H9 (cell line): ENCODE measurements at regions not wholly inside any gene's neighbourhood (a gene's known extent, or its start where the extent isn't known, plus 50 kb on each side); places are given as distances from the start of the nearest gene placed in this dataset.

Experiments used
- DNase-seq: peaks from one replicate; pipeline ENCODE4 v3.0.0-alpha.2; 2017
- H2AFZ ChIP-seq: one replicate; pipeline ENCODE4 v1.6.1; 2013; ENCODE audit warnings: mild to moderate bottlenecking, low read length, control low read depth, moderate library complexity
- H2AK5ac ChIP-seq: 2 replicates; pipeline ENCODE4 v1.6.1; 2013; ENCODE audit warnings: low read length, control low read depth, mixed read lengths; ENCODE audit not compliant: insufficient read length
- H2BK120ac ChIP-seq: one replicate; pipeline ENCODE4 v1.6.1; 2013; ENCODE audit warnings: low read depth, mild to moderate bottlenecking, low read length, control low read depth, inconsistent platforms; ENCODE audit not compliant: poor library complexity, severe bottlenecking
- H2BK12ac ChIP-seq: 2 replicates; pipeline ENCODE4 v1.6.1; 2013; ENCODE audit warnings: low read length, control low read depth, mixed read lengths, low read depth; ENCODE audit not compliant: insufficient read length
- H2BK15ac ChIP-seq: 2 replicates; pipeline ENCODE4 v1.6.1; 2013; ENCODE audit warnings: low read depth, low read length, control low read depth
- H2BK20ac ChIP-seq: one replicate; pipeline ENCODE4 v1.6.1; 2013; ENCODE audit warnings: low read depth, mild to moderate bottlenecking, low read length, control low read depth, inconsistent platforms; ENCODE audit not compliant: poor library complexity, severe bottlenecking
- H2BK5ac ChIP-seq: 2 replicates; pipeline ENCODE4 v1.6.1; 2013; ENCODE audit warnings: low read length, control low read depth, mixed read lengths; ENCODE audit not compliant: insufficient read length
- H3K14ac ChIP-seq: 2 replicates; pipeline ENCODE4 v1.6.1; 2013; ENCODE audit warnings: low read length, control low read depth; ENCODE audit not compliant: insufficient read depth
- H3K18ac ChIP-seq: 2 replicates; pipeline ENCODE4 v1.6.1; 2013; ENCODE audit warnings: low read depth, mild to moderate bottlenecking, mixed read lengths, low read length, control low read depth; ENCODE audit not compliant: insufficient read length
- H3K23ac ChIP-seq: 2 replicates; pipeline ENCODE4 v1.6.1; 2013; ENCODE audit warnings: low read length, control low read depth, mixed read lengths, low read depth; ENCODE audit not compliant: insufficient read length
- H3K23me2 ChIP-seq: 2 replicates; pipeline ENCODE4 v1.6.1; 2013; ENCODE audit warnings: low read depth, mild to moderate bottlenecking, mixed read lengths, low read length, control low read depth; ENCODE audit not compliant: insufficient read length, poor library complexity, severe bottlenecking
- H3K27ac ChIP-seq: 2 replicates; pipeline ENCODE4 v1.5.1; 2013; ENCODE audit warnings: low read length, control low read depth, mixed read lengths, low read depth; ENCODE audit not compliant: insufficient read length
- H3K27me3 ChIP-seq: 2 replicates; pipeline ENCODE4 v1.6.1; 2013; ENCODE audit warnings: low read length, control low read depth, inconsistent platforms; ENCODE audit not compliant: insufficient read depth
- H3K4ac ChIP-seq: 2 replicates; pipeline ENCODE4 v1.6.1; 2013; ENCODE audit warnings: low read depth, mild to moderate bottlenecking, control low read depth, inconsistent platforms, low read length, moderate library complexity
- H3K4me1 ChIP-seq: 2 replicates; pipeline ENCODE4 v1.6.1; 2013; ENCODE audit warnings: low read length, control low read depth, inconsistent platforms; ENCODE audit not compliant: insufficient read depth
- H3K4me2 ChIP-seq: 2 replicates; pipeline ENCODE4 v1.6.1; 2013; ENCODE audit warnings: low read length, control low read depth, mixed read lengths; ENCODE audit not compliant: insufficient read length, insufficient read depth
- H3K56ac ChIP-seq: 2 replicates; pipeline ENCODE4 v1.6.1; 2013; ENCODE audit warnings: low read depth, mild to moderate bottlenecking, mixed read lengths, low read length, control low read depth; ENCODE audit not compliant: insufficient read length
- H3K79me1 ChIP-seq: 2 replicates; pipeline ENCODE4 v1.6.1; 2013; ENCODE audit warnings: low read depth, mild to moderate bottlenecking, moderate library complexity, low read length, control low read depth, inconsistent platforms; ENCODE audit not compliant: insufficient read depth, poor library complexity, severe bottlenecking
- H3K79me2 ChIP-seq: 2 replicates; pipeline ENCODE4 v1.6.1; 2013; ENCODE audit warnings: low read length, control low read depth, inconsistent platforms; ENCODE audit not compliant: insufficient read depth
- H3K9ac ChIP-seq: 2 replicates; pipeline ENCODE4 v1.6.1; 2013; ENCODE audit warnings: low read length, control low read depth, mixed read lengths; ENCODE audit not compliant: insufficient read length; ENCODE audit errors: extremely low read depth
- H3K9me3 ChIP-seq: one replicate; pipeline ENCODE4 v1.6.1; 2013; ENCODE audit warnings: low read depth, low read length, inconsistent platforms; ENCODE audit not compliant: control insufficient read depth
- H3T11ph ChIP-seq: one replicate; pipeline ENCODE4 v1.6.1; 2013; ENCODE audit warnings: mild to moderate bottlenecking, low read length, control low read depth, inconsistent platforms
- H4K20me1 ChIP-seq: one replicate; pipeline ENCODE4 v1.6.1; 2013; ENCODE audit not compliant: control insufficient read depth, insufficient read length, insufficient read depth
- H4K5ac ChIP-seq: 2 replicates; pipeline ENCODE4 v1.6.1; 2013; ENCODE audit warnings: low read depth, mild to moderate bottlenecking, mixed read lengths, low read length, control low read depth; ENCODE audit not compliant: insufficient read length
- H4K8ac ChIP-seq: replicated peaks from 2 replicates; pipeline ENCODE4 v1.6.1; 2013; ENCODE audit warnings: low read length, control low read depth, mixed read lengths, low read depth; ENCODE audit not compliant: insufficient read length
- H4K91ac ChIP-seq: 2 replicates; pipeline ENCODE4 v1.6.1; 2013; ENCODE audit warnings: low read depth, mild to moderate bottlenecking, moderate library complexity, mixed read lengths, low read length, control low read depth; ENCODE audit not compliant: insufficient read length
- H3K27ac Mint-ChIP-seq, 3 experiments: 2 replicates in 2 of 3; 3 replicates in 1 of 3; pipeline ENCODE4 v1.8.0; 2020 to 2021; ENCODE audit warnings: mixed read lengths in 3 of 3, mild to moderate bottlenecking in 1 of 3, moderate library complexity in 1 of 3
- H3K27me3 Mint-ChIP-seq: 2 replicates; pipeline ENCODE4 v1.8.0; 2021; ENCODE audit warnings: low read depth, mild to moderate bottlenecking, moderate library complexity, mixed read lengths
- H3K36me3 Mint-ChIP-seq, 3 experiments: 2 replicates in 2 of 3; 3 replicates in 1 of 3; pipeline ENCODE4 v1.8.0; 2020 to 2021; ENCODE audit warnings: low read depth in 3 of 3, mixed read lengths in 3 of 3; ENCODE audit not compliant: insufficient read depth in 1 of 3
- H3K4me1 Mint-ChIP-seq, 2 experiments: 2 replicates each; pipeline ENCODE4 v1.8.0; 2020; ENCODE audit warnings: mixed read lengths in 2 of 2
- H3K4me3 Mint-ChIP-seq, 2 experiments: 2 replicates in 1 of 2; 3 replicates in 1 of 2; pipeline ENCODE4 v1.8.0; 2020 to 2021; ENCODE audit warnings: mild to moderate bottlenecking in 2 of 2, mixed read lengths in 2 of 2, moderate library complexity in 1 of 2
- H3K9me3 Mint-ChIP-seq, 2 experiments: 2 replicates in 1 of 2; 3 replicates in 1 of 2; pipeline ENCODE4 v1.8.0; 2020; ENCODE audit warnings: mild to moderate bottlenecking in 2 of 2, mixed read lengths in 2 of 2, moderate library complexity in 1 of 2
- WGBS: extraction: QIAGEN DNeasy Blood & Tissue Kit; methylation state at CpG from one replicate; pipeline ENCODE4 v1.1.7; 2013; ENCODE audit warnings: missing lambda C conversion rate, low lambda C conversion rate, mixed read lengths; ENCODE audit not compliant: insufficient read length; ENCODE audit errors: extremely low coverage; 5-methylcytosine and 5-hydroxymethylcytosine counted together
- TF ChIP-seq, protein P1 (sequence below): fragments of 200-600 bp; sonication (generic); conservative IDR thresholded peaks from 3 replicates; pipeline ENCODE4 v1.8.0; 2021; ENCODE audit warnings: antibody characterized with exemption, mild to moderate bottlenecking

- Mint-ChIP-seq H3K4me3 (no peak overlapping the region), H3K36me3 (peaks cover 23 to 28% (median 23%) of the 10 kb centered on the region in 3 experiments), H3K27me3 (no peaks in the 10 kb centered on the region), H3K9me3 (peaks cover 10 to 16% of the 10 kb centered on the region in 2 experiments), H3K27ac (no peak overlapping the region; a peak in 2 of 7 replicates), H3K4me1 (peaks cover 28 to 35% of the 10 kb centered on the region in 2 experiments)
- H3K4me2 ChIP-seq = no peak overlapping the region
- TF ChIP-seq, protein P1, sequence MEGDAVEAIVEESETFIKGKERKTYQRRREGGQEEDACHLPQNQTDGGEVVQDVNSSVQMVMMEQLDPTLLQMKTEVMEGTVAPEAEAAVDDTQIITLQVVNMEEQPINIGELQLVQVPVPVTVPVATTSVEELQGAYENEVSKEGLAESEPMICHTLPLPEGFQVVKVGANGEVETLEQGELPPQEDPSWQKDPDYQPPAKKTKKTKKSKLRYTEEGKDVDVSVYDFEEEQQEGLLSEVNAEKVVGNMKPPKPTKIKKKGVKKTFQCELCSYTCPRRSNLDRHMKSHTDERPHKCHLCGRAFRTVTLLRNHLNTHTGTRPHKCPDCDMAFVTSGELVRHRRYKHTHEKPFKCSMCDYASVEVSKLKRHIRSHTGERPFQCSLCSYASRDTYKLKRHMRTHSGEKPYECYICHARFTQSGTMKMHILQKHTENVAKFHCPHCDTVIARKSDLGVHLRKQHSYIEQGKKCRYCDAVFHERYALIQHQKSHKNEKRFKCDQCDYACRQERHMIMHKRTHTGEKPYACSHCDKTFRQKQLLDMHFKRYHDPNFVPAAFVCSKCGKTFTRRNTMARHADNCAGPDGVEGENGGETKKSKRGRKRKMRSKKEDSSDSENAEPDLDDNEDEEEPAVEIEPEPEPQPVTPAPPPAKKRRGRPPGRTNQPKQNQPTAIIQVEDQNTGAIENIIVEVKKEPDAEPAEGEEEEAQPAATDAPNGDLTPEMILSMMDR = no peak
- H3K9ac ChIP-seq = no peak overlapping the region
- no peak overlapping the region for H2BK5ac ChIP-seq
- no peak overlapping the region for H2BK20ac ChIP-seq
- H3K79me1 ChIP-seq = no peaks in the 10 kb centered on the region
- WGBS = no CpG with 5 or more reads among the region's 4 CpGs
- H3K4ac ChIP-seq = no peak overlapping the region
- DNase-seq = no peak
- H2BK12ac ChIP-seq = no peak overlapping the region
- no peak overlapping the region for H4K5ac ChIP-seq
- H3K27ac ChIP-seq = no peak overlapping the region
- H3K56ac ChIP-seq = no peak overlapping the region
- H3K23ac ChIP-seq = no peak overlapping the region
- no peaks in the 10 kb centered on the region for H4K20me1 ChIP-seq
- no peak overlapping the region for H3K14ac ChIP-seq
- no peaks in the 10 kb centered on the region for H3K23me2 ChIP-seq
- no peak overlapping the region for H2BK15ac ChIP-seq
- H3K18ac ChIP-seq = no peak overlapping the region
- H3K79me2 ChIP-seq = no peaks in the 10 kb centered on the region
- no peak overlapping the region for H4K91ac ChIP-seq
- no peak overlapping the region for H4K8ac ChIP-seq
- no peak overlapping the region for H3T11ph ChIP-seq
- H3K27me3 ChIP-seq = no peaks in the 10 kb centered on the region
- no peak overlapping the region for H2AFZ ChIP-seq
- no peaks in the 10 kb centered on the region for H3K9me3 ChIP-seq
- H2AK5ac ChIP-seq = no peak overlapping the region
- H3K4me1 ChIP-seq = peaks cover 4% of the 10 kb centered on the region; the same call in 1 of the 2 replicates
- no peak overlapping the region for H2BK120ac ChIP-seq
Observed at GRCh38 chr11:34792814-34793258, 123.3 kb downstream of the APIP start.
